ENCODE measurements at regions not wholly inside any gene's neighbourhood (a gene's known extent, or its start where the extent isn't known, plus 50 kb on each side); places are given as distances from the start of the nearest gene placed in this dataset.

GRCh38 chr5:105752801-105753200 is 1917.9 kb downstream of the EFNA5 start:
- no peak for DNase-seq (ENCODE audit: low read depth, low spot score)
- Histone ChIP-seq H3K9me1 (replicated peaks; ENCODE audit: control insufficient read depth, extremely low read depth, insufficient read depth, low read length) (no peaks in the 10 kb centered on the region), H3K79me2 (ENCODE audit: control insufficient read depth, insufficient read depth, low read length) (no peaks in the 10 kb centered on the region), H3K4me2 (ENCODE audit: insufficient read depth, low read length) (no peak overlapping the region), H3K9me3 (replicated peaks; ENCODE audit: control insufficient read depth, insufficient read depth, low read length) (no peaks in the 10 kb centered on the region), H3K4me1 (ENCODE audit: control insufficient read depth, extremely low read depth, insufficient read depth, low read length) (no peaks in the 10 kb centered on the region), H3K9ac (replicated peaks; ENCODE audit: extremely low read depth, insufficient read depth, low read length) (no peak overlapping the region), H2AFZ (ENCODE audit: low read depth, low read length) (no peak overlapping the region), H3K4me3 (replicated peaks in 1 of 3; ENCODE audit: insufficient read depth in 1 of 3, low read depth in 1 of 3, low read length in 3 of 3) (no peak overlapping the region), H3K27me3 (ENCODE audit: control insufficient read depth in 2 of 2, insufficient read depth in 2 of 2, low read length in 2 of 2) (no peaks in the 10 kb centered on the region), H3K36me3 (ENCODE audit: control insufficient read depth in 2 of 2, extremely low read depth in 1 of 2, insufficient read depth in 2 of 2, low read length in 2 of 2) (no peaks in the 10 kb centered on the region), H3K27ac (ENCODE audit: insufficient read depth, low read depth, low read length) (no peak overlapping the region), H4K20me1 (replicated peaks; ENCODE audit: control insufficient read depth, extremely low read depth, insufficient read depth, low read length) (no peaks in the 10 kb centered on the region)
- TF ChIP-seq POLR2AphosphoS5 (IDR thresholded peaks at IDR 0.05; ENCODE audit: insufficient read depth, low read depth, low read length) (no peak), MYC (IDR thresholded peaks at IDR 0.05; ENCODE audit: low read depth, low read length) (no peak)
- FAIRE-seq = no peak
- intact Hi-C loops (cut with micrococcal nuclease) (no loop called here), dilution Hi-C loops (cut with MboI; ENCODE audit: extremely low pct_ligation_motif_present, low sequenced_read_pairs) (no loop called here)
- POLR2A ChIA-PET = no interaction called here
- CTCF ChIA-PET = interaction anchor here (0.7 kb wide), 1 partner anchor 10 kb away, joined by 3 read pairs; no protein-coding TSS in a partner anchor
- no TSS peak for BruUV-seq (replicated peaks)

DNA sequence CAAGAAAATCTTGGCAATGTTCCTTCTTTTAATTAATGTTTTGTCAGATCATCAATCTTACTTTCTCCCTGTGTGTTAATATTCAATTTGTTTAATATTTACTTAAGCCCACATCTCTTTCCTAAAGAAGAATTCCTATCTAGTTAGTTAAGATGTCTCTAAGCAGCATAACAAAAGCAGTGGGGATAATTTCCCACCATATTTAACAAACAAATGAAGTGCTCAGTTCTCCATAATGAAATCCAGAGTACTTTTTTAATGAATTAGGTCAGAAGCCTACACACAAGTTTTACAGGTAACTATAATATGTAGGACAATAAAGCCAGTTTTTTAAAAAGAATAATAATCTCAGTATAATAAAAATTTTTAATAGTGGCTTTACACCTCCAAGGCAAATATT is 1918.8 kb downstream of the EFNA5 start:
- BruUV-seq (replicated peaks) = no TSS peak
- DNase-seq (ENCODE audit: low read depth, low spot score) = no peak
- Histone ChIP-seq H3K4me1 (ENCODE audit: control insufficient read depth, extremely low read depth, insufficient read depth, low read length) (no peaks in the 10 kb centered on the region), H3K9ac (replicated peaks; ENCODE audit: extremely low read depth, insufficient read depth, low read length) (no peak overlapping the region), H3K79me2 (ENCODE audit: control insufficient read depth, insufficient read depth, low read length) (no peaks in the 10 kb centered on the region), H4K20me1 (replicated peaks; ENCODE audit: control insufficient read depth, extremely low read depth, insufficient read depth, low read length) (no peaks in the 10 kb centered on the region), H3K27ac (ENCODE audit: insufficient read depth, low read depth, low read length) (no peak overlapping the region), H3K9me3 (replicated peaks; ENCODE audit: control insufficient read depth, insufficient read depth, low read length) (no peaks in the 10 kb centered on the region), H2AFZ (ENCODE audit: low read depth, low read length) (no peak overlapping the region), H3K4me2 (ENCODE audit: insufficient read depth, low read length) (no peak overlapping the region), H3K4me3 (replicated peaks in 1 of 3; ENCODE audit: insufficient read depth in 1 of 3, low read depth in 1 of 3, low read length in 3 of 3) (no peak overlapping the region), H3K36me3 (ENCODE audit: control insufficient read depth in 2 of 2, extremely low read depth in 1 of 2, insufficient read depth in 2 of 2, low read length in 2 of 2) (no peaks in the 10 kb centered on the region), H3K27me3 (ENCODE audit: control insufficient read depth in 2 of 2, insufficient read depth in 2 of 2, low read length in 2 of 2) (no peaks in the 10 kb centered on the region), H3K9me1 (replicated peaks; ENCODE audit: control insufficient read depth, extremely low read depth, insufficient read depth, low read length) (no peaks in the 10 kb centered on the region)
- no peak for FAIRE-seq
- TF ChIP-seq GATA2 (IDR thresholded peaks at IDR 0.05; ENCODE audit: insufficient read depth, insufficient read length, low read depth, low read length) (no peak), MYC (IDR thresholded peaks at IDR 0.05; ENCODE audit: low read depth, low read length) (no peak), POLR2A (IDR thresholded peaks at IDR 0.05; ENCODE audit: low read depth, low read length) (no peak), CTCF (IDR thresholded peaks at IDR 0.05; ENCODE audit: extremely low read depth in 1 of 2, insufficient read depth in 1 of 2, low read depth in 1 of 2, low read length in 2 of 2) (no peak), POLR2AphosphoS5 (IDR thresholded peaks at IDR 0.05; ENCODE audit: insufficient read depth, low read depth, low read length) (no peak), FOS (IDR thresholded peaks at IDR 0.05; ENCODE audit: borderline replicate concordance, insufficient read depth, low read length) (no peak), JUN (IDR thresholded peaks at IDR 0.05; ENCODE audit: borderline replicate concordance, insufficient read depth, insufficient read length, low read depth) (no peak), EZH2 (IDR thresholded peaks at IDR 0.05; ENCODE audit: borderline replicate concordance, low read depth, low read length, severe bottlenecking) (no peak)
- TF ChIP-seq, protein P1, sequence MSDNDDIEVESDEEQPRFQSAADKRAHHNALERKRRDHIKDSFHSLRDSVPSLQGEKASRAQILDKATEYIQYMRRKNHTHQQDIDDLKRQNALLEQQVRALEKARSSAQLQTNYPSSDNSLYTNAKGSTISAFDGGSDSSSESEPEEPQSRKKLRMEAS (IDR thresholded peaks at IDR 0.05; ENCODE audit: insufficient read depth, insufficient read length) = no peak
- intact Hi-C loops (cut with micrococcal nuclease) (no loop called here), dilution Hi-C loops (cut with MboI; ENCODE audit: extremely low pct_ligation_motif_present, low sequenced_read_pairs) (no loop called here)
- ChIA-PET CTCF (no interaction called here), POLR2A (no interaction called here)

Data from endothelial cell of umbilical vein (primary cell).